SK-N-SH (cell line): ENCODE measurements at regions not wholly inside any gene's neighbourhood (a gene's known extent, or its start where the extent isn't known, plus 50 kb on each side); places are given as distances from the start of the nearest gene placed in this dataset.

ENCODE experiments used
- CTCF ChIA-PET: fragments of 300-600, 350-600 bp; formaldehyde crosslinking; extraction: SDS; loops from one replicate; lab custom pipeline; 2021; lab: Yijun Ruan, JAX
- POLR2A ChIA-PET: fragments of 350-600 bp; sonication (Branson Sonifier 250); formaldehyde crosslinking; extraction: SDS; loops from one replicate; lab custom pipeline; 2020; ENCODE audit warnings: antibody characterized with exemption, inconsistent platforms; lab: Yijun Ruan, JAX
- DNase-seq: peaks from one replicate; pipeline ENCODE4 v3.0.0; 2012
- H2AFZ ChIP-seq: fragments of 200-600 bp; sonication (generic); 2 replicates; pipeline ENCODE4 v1.8.1; 2016; ENCODE audit warnings: antibody characterized with exemption, mild to moderate bottlenecking, low read depth
- H3F3A ChIP-seq: fragments of 200-600 bp; sonication (generic); replicated peaks from 2 replicates; pipeline ENCODE3; 2016; ENCODE audit warnings: antibody characterized with exemption, mild to moderate bottlenecking; ENCODE audit not compliant: insufficient read depth
- H3K27ac ChIP-seq, 2 experiments: fragments of 200-500 bp in 1 of 2; fragments of 200-600 bp in 1 of 2; sonication (Bioruptor generic) in 1 of 2; sonication (generic), shearing (Covaris generic) in 1 of 2; 2 replicates each; pipeline versions ENCODE4 v1.5.1 to v1.6.1; 2014 to 2016; ENCODE audit warnings: low read depth in 2 of 2, inconsistent platforms in 1 of 2, low read length in 1 of 2, mild to moderate bottlenecking in 1 of 2, mixed read lengths in 1 of 2
- H3K27me3 ChIP-seq: fragments of 200-600 bp; sonication (generic), shearing (Covaris generic); 2 replicates; pipeline ENCODE4 v1.6.1; 2016; ENCODE audit warnings: mixed run types; ENCODE audit not compliant: insufficient read depth
- H3K36me3 ChIP-seq, 2 experiments: fragments of 200-500 bp in 1 of 2; fragments of 200-600 bp in 1 of 2; sonication (Bioruptor generic) in 1 of 2; sonication (generic) in 1 of 2; replicated peaks in 1 of 2; 2 replicates each; pipeline versions ENCODE3 to v1.5.1; 2014 to 2016; ENCODE audit warnings: low read length in 1 of 2, mild to moderate bottlenecking in 1 of 2; ENCODE audit not compliant: insufficient read depth in 2 of 2, control insufficient read depth in 1 of 2
- H3K4me1 ChIP-seq, 2 experiments: fragments of 200-500 bp in 1 of 2; fragments of 200-600 bp in 1 of 2; sonication (Bioruptor generic) in 1 of 2; sonication (generic), shearing (Covaris generic) in 1 of 2; 2 replicates each; pipeline versions ENCODE4 v1.5.1 to v1.6.1; 2014 to 2016; ENCODE audit warnings: low read depth in 1 of 2, low read length in 1 of 2, mixed run types in 1 of 2; ENCODE audit not compliant: insufficient read depth in 2 of 2, control insufficient read depth in 1 of 2
- H3K4me2 ChIP-seq: fragments of 200-600 bp; sonication (generic), shearing (Covaris generic); 2 replicates; pipeline ENCODE4 v1.6.1; 2017; ENCODE audit warnings: mixed run types
- H3K4me3 ChIP-seq, 2 experiments: fragments of 200-500 bp in 1 of 2; fragments of 200-600 bp in 1 of 2; sonication (Bioruptor generic) in 1 of 2; sonication (generic), shearing (Covaris generic) in 1 of 2; 2 replicates each; pipeline versions ENCODE4 v1.5.1 to v1.8.1; 2014 to 2016; ENCODE audit warnings: low read depth in 2 of 2, inconsistent platforms in 1 of 2, low read length in 1 of 2, mild to moderate bottlenecking in 1 of 2, mixed read lengths in 1 of 2, moderate library complexity in 1 of 2
- H3K79me2 ChIP-seq: fragments of 200-600 bp; sonication (generic); 2 replicates; pipeline ENCODE4 v1.8.1; 2017; ENCODE audit warnings: mild to moderate bottlenecking; ENCODE audit not compliant: insufficient read depth
- H3K9ac ChIP-seq: fragments of 200-600 bp; sonication (generic); 2 replicates; pipeline ENCODE4 v1.6.1; 2017; ENCODE audit warnings: mixed run types
- H3K9me2 ChIP-seq: fragments of 200-600 bp; sonication (generic); 2 replicates; pipeline ENCODE4 v1.6.1; 2017; ENCODE audit warnings: mixed run types
- H3K9me3 ChIP-seq: fragments of 200-600 bp; sonication (generic); 2 replicates; pipeline ENCODE4 v1.6.1; 2017; ENCODE audit warnings: mixed run types, mild to moderate bottlenecking, moderate library complexity
- H4K20me1 ChIP-seq: fragments of 200-600 bp; sonication (generic); 2 replicates; pipeline ENCODE4 v1.6.1; 2017; ENCODE audit warnings: mild to moderate bottlenecking, mixed run types; ENCODE audit not compliant: insufficient read depth
- EP300 ChIP-seq, 2 experiments: IDR thresholded peaks; 2 replicates each; pipeline versions ENCODE4 v1.4.0 to v1.6.1; 2012; ENCODE audit warnings: borderline replicate concordance in 1 of 2, low read depth in 1 of 2, low read length in 1 of 2
- EZH2phosphoT487 ChIP-seq: fragments of 200-600 bp; sonication (generic); IDR thresholded peaks from 2 replicates; pipeline ENCODE4 v1.6.1; 2017; ENCODE audit warnings: low read depth, mixed run types, mild to moderate bottlenecking, antibody characterized with exemption, moderate library complexity, borderline replicate concordance
- FOSL2 ChIP-seq: IDR thresholded peaks from 2 replicates; pipeline ENCODE4 v1.4.0; 2012; ENCODE audit warnings: low read depth, mild to moderate bottlenecking, moderate library complexity, borderline replicate concordance
- GATA2 ChIP-seq: sonication (generic); formaldehyde crosslinking; IDR thresholded peaks from 2 replicates; pipeline ENCODE4 v1.5.0; 2020; ENCODE audit warnings: mild to moderate bottlenecking, missing genetic modification reagents
- JUND ChIP-seq: IDR thresholded peaks from 2 replicates; pipeline ENCODE4 v1.4.0; 2012
- MEF2A ChIP-seq: IDR thresholded peaks from 2 replicates; pipeline ENCODE4 v1.4.0; 2012; ENCODE audit warnings: low read depth, borderline replicate concordance
- MXI1 ChIP-seq: IDR thresholded peaks from 2 replicates; pipeline ENCODE4 v1.6.1; 2012; ENCODE audit warnings: mild to moderate bottlenecking, low read depth, low read length, improper control_type of control experiment
- NRF1 ChIP-seq: IDR thresholded peaks from 2 replicates; pipeline ENCODE4 v1.6.1; 2012; ENCODE audit warnings: low read depth, mild to moderate bottlenecking, low read length
- POLR2AphosphoS5 ChIP-seq: IDR thresholded peaks from 2 replicates; pipeline ENCODE4 v1.6.1; 2012; ENCODE audit warnings: low read depth, low read length
- RCOR1 ChIP-seq: fragments of 150-350 bp; IDR thresholded peaks from 2 replicates; pipeline ENCODE4 v1.6.1; 2017; ENCODE audit warnings: antibody characterized with exemption, low read length
- SMC3 ChIP-seq: IDR thresholded peaks from 2 replicates; pipeline ENCODE4 v1.6.1; 2012; ENCODE audit warnings: low read depth, low read length, improper control_type of control experiment
- TCF12 ChIP-seq: IDR thresholded peaks from 2 replicates; pipeline ENCODE4 v1.4.0; 2012
- WGBS: methylation state at CpG from one replicate; pipeline ENCODE4 v1.1.6; 2017; ENCODE audit warnings: low lambda C conversion rate; 5-methylcytosine and 5-hydroxymethylcytosine counted together
- TF ChIP-seq, protein P1 (sequence below): IDR thresholded peaks from 2 replicates; pipeline ENCODE4 v1.4.0; 2012; ENCODE audit warnings: low read depth
- TF ChIP-seq, protein P2 (sequence below): fragments of 150-350 bp; IDR thresholded peaks from 2 replicates; pipeline ENCODE4 v1.6.1; 2016; ENCODE audit warnings: mild to moderate bottlenecking, low read depth, low read length
- TF ChIP-seq, protein P3 (sequence below): fragments of 200-600 bp; sonication (generic); IDR thresholded peaks from 2 replicates; pipeline ENCODE4 v1.6.1; 2017; ENCODE audit warnings: antibody characterized with exemption, mild to moderate bottlenecking, moderate library complexity
- TF ChIP-seq, protein P4 (sequence below): IDR thresholded peaks from 2 replicates; pipeline ENCODE4; 2012

DNA sequence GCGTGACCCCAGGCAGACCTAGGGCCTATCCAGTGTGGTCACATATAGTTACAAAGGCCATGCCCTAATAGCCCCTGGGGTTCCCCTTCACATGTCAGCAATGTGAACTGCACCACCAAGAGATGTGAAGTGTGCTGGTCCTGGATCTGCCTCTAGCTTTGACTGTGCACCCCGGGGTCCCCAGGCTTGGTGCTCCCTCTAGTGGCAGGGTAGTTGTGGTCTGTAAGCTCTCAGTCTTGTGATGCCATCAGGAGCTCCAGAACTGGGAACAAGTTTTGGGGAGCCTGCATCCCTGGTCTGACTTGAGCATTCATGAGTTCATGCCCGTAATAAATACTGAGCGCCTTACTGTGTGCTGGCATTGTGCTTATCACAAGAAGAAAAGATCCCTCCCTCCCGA lies 143.4 kb downstream of the DHX35 start (continued):
- TF ChIP-seq, protein P1, sequence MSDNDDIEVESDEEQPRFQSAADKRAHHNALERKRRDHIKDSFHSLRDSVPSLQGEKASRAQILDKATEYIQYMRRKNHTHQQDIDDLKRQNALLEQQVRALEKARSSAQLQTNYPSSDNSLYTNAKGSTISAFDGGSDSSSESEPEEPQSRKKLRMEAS, result no peak
- TF ChIP-seq SMC3, result no peak
- TF ChIP-seq JUND, result no peak

DNA sequence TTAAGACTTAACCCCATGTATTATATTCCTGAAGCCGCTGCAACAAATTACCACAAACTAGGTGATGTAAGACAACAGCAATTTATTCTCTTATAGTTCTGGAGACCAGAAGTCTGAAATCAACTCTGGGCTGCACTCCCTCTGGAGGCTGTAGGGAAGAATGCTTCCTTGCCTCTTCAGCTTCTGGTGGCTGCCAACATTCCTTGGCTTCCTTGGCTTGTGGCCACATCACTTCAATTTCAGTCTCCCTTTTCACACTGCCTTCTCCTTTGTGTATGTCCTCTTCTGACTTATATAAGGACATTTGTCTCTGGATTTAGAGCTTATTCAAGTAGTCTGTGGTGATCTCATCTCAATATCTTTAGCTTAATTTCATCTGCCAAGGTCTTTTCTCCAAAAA lies 141.6 kb downstream of the DHX35 start:
- Histone ChIP-seq H3K27me3 (no peaks in the 10 kb centered on the region), H3K9me3 (no peaks in the 10 kb centered on the region), H3K27ac (no peak overlapping the region), H2AFZ (no peak overlapping the region), H3K4me1 (no peaks in the 10 kb centered on the region), H3K9ac (no peak overlapping the region), H3K79me2 (no peaks in the 10 kb centered on the region), H4K20me1 (no peaks in the 10 kb centered on the region), H3K4me3 (no peak overlapping the region), H3K4me2 (no peak overlapping the region), H3F3A (no peaks in the 10 kb centered on the region), H3K9me2 (no peaks in the 10 kb centered on the region), H3K36me3 (no peaks in the 10 kb centered on the region)
- POLR2A ChIA-PET, result no interaction called here
- DNase-seq, result no peak
- TF ChIP-seq MXI1 (no peak), NRF1 (no peak), RCOR1 (no peak), GATA2 (CRISPR knock-in tag) (no peak), POLR2AphosphoS5 (no peak), MEF2A (no peak)
- TF ChIP-seq, protein P2, sequence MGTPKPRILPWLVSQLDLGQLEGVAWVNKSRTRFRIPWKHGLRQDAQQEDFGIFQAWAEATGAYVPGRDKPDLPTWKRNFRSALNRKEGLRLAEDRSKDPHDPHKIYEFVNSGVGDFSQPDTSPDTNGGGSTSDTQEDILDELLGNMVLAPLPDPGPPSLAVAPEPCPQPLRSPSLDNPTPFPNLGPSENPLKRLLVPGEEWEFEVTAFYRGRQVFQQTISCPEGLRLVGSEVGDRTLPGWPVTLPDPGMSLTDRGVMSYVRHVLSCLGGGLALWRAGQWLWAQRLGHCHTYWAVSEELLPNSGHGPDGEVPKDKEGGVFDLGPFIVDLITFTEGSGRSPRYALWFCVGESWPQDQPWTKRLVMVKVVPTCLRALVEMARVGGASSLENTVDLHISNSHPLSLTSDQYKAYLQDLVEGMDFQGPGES, result no peak
- WGBS, result 53% methylated on average over 1 of the region's 1 CpG
- CTCF ChIA-PET, result interaction anchor here (1.0 to 2.7 kb wide), 6 partner anchors 8 to 770 kb away, joined by 3 to 11 read pairs (median 6); no protein-coding TSS in a partner anchor

DNA sequence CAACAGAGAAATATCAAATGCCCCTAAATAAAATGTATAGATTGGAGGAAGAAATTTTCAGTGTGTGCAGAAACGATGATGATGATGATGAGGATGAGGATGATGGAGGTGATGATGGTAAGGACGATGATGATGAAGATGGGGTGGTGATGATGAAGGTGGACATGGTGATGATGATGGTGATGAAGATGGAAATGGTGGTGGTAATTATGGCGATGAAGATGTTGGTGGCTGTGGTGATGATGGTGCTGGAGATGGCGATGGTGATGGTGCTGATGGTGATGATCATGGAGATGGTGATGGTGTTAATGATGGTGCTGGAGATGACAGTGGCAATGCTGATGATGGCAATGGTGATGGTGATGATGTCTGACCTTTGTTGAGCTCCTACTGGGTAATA lies 141.2 kb downstream of the DHX35 start:
- Histone ChIP-seq H3K79me2 (no peaks in the 10 kb centered on the region), H3K9ac (no peak overlapping the region), H3K9me3 (no peaks in the 10 kb centered on the region), H3K9me2 (no peaks in the 10 kb centered on the region), H3K4me3 (no peak overlapping the region), H2AFZ (no peak overlapping the region), H3F3A (no peaks in the 10 kb centered on the region)
- no peak for TF ChIP-seq MEF2A
- no peak for TF ChIP-seq JUND
- TF ChIP-seq, protein P3, sequence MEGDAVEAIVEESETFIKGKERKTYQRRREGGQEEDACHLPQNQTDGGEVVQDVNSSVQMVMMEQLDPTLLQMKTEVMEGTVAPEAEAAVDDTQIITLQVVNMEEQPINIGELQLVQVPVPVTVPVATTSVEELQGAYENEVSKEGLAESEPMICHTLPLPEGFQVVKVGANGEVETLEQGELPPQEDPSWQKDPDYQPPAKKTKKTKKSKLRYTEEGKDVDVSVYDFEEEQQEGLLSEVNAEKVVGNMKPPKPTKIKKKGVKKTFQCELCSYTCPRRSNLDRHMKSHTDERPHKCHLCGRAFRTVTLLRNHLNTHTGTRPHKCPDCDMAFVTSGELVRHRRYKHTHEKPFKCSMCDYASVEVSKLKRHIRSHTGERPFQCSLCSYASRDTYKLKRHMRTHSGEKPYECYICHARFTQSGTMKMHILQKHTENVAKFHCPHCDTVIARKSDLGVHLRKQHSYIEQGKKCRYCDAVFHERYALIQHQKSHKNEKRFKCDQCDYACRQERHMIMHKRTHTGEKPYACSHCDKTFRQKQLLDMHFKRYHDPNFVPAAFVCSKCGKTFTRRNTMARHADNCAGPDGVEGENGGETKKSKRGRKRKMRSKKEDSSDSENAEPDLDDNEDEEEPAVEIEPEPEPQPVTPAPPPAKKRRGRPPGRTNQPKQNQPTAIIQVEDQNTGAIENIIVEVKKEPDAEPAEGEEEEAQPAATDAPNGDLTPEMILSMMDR, result no peak
- TF ChIP-seq EZH2phosphoT487, result no peak
- TF ChIP-seq SMC3, result no peak
- no peak for TF ChIP-seq FOSL2
- TF ChIP-seq, protein P4, sequence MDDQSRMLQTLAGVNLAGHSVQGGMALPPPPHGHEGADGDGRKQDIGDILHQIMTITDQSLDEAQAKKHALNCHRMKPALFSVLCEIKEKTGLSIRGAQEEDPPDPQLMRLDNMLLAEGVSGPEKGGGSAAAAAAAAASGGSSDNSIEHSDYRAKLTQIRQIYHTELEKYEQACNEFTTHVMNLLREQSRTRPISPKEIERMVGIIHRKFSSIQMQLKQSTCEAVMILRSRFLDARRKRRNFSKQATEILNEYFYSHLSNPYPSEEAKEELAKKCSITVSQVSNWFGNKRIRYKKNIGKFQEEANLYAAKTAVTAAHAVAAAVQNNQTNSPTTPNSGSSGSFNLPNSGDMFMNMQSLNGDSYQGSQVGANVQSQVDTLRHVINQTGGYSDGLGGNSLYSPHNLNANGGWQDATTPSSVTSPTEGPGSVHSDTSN, result no peak
- TF ChIP-seq EP300 (IDR thresholded peaks at IDR 0.05; ENCODE audit: borderline replicate concordance in 1 of 2, low read depth in 1 of 2, low read length in 1 of 2), result no peak
- TF ChIP-seq TCF12, result no peak
- TF ChIP-seq, all 33 proteins: peak for 0
- Histone ChIP-seq H3K27me3 (no peaks in the 10 kb centered on the region), H3K36me3 (no peaks in the 10 kb centered on the region), H3K27ac (no peak overlapping the region), H3K4me2 (no peak overlapping the region), H4K20me1 (no peaks in the 10 kb centered on the region), H3K4me1 (no peaks in the 10 kb centered on the region)
- 29% methylated on average over 4 of the region's 4 CpGs for WGBS
- POLR2A ChIA-PET, result no interaction called here
- CTCF ChIA-PET, result interaction anchor here (1.0 to 2.7 kb wide), 7 partner anchors 8 to 771 kb away, joined by 3 to 11 read pairs (median 6); no protein-coding TSS in a partner anchor
- no peak for DNase-seq
